GM10266 (cell line): ENCODE measurements at regions not wholly inside any gene's neighbourhood (a gene's known extent, or its start where the extent isn't known, plus 50 kb on each side); places are given as distances from the start of the nearest gene placed in this dataset.

Source experiments
- DNase-seq: peaks from one replicate; pipeline ENCODE4 v3.0.0; 2012; ENCODE audit errors: extremely low spot score
- CTCF ChIP-seq: IDR thresholded peaks from 2 replicates; pipeline ENCODE4 v1.5.1; 2012; ENCODE audit warnings: mild to moderate bottlenecking, low read depth; ENCODE audit not compliant: control insufficient read depth, insufficient read depth; ENCODE audit errors: missing control alignments

GRCh38 chr11:119878990-119879389, 150.0 kb upstream of the NECTIN1 start:
- no peak for DNase-seq
- TF ChIP-seq CTCF, result no peak

GRCh38 chr11:119876841-119877240, 147.8 kb upstream of the NECTIN1 start:
- TF ChIP-seq CTCF, result no peak
- DNase-seq, result no peak

- TF ChIP-seq CTCF, result no peak
- DNase-seq, result no peak
Measured at GRCh38 chr11:119875841-119876600, 147.0 kb upstream of the NECTIN1 start.

GRCh38 chr11:119874660-119875238, 145.7 kb upstream of the NECTIN1 start:
- TF ChIP-seq CTCF, result no peak
- DNase-seq, result no peak

GRCh38 chr11:119873761-119874421, 144.9 kb upstream of the NECTIN1 start:
- TF ChIP-seq CTCF, result no peak
- DNase-seq, result no peak

GRCh38 chr11:119872611-119873310, 143.8 kb upstream of the NECTIN1 start:
- TF ChIP-seq CTCF, result no peak
- DNase-seq, result no peak
